ENCODE measurements at regions not wholly inside any gene's neighbourhood (a gene's known extent, or its start where the extent isn't known, plus 50 kb on each side); places are given as distances from the start of the nearest gene placed in this dataset.
A peak's percentile ranks its signal among the peaks of the same experiment; 100 is the strongest.
"Not testable (repeated sequence)": the region's sequence is repeated elsewhere in the genome, so short reads cannot be mapped to it uniquely, and the experiment has no call there.

DNA sequence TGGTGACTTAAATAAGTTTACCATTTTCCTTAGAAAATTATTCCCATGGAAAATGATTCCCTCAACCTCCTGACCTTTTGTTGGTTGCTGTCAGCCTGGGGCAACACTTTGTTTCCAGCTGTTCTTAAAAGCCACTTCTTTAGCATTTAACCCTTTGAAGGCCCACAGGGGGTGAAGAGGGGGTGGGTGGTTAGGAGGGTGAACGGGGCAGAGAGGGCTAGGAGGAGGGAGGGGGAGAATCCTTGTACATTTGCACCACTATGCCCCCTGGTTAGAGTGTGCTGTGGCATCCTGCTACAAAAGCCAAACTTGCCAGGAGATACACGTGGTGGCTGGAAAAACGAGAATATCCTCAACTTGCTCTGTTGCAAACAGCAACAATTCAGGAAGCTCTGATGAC, 273.2 kb upstream of the RGMA start:
- peak in 1 of 2 experiments; percentile 40 for DNase-seq (ENCODE audit: low read depth in 1 of 2, low spot score in 1 of 2)
- TF ChIP-seq JUND (IDR thresholded peaks at IDR 0.05; ENCODE audit: low read depth) = no peak
- in situ Hi-C loops (cut with HindIII; ENCODE audit: low pct_unique_long_range_greater_than_20kb, low sequenced_read_pairs) = no loop called here

DNA sequence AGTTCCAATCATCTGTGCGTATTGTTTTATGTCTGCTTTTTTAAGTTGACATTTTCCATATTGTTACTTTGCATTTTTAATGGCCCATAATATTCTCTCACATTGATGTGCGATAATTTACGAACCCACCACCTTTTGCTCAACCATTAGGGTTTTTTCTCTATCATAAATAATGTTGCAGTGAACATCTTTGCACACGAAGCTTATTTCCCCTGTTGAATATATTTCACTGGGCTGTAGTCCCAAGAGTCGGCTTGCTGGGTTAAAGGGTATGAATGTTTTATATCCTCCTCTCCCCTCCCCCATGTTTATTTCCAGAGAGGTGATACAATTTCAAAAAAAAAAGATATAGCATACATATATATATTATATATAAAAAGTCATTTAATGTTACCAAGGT, 272.7 kb upstream of the RGMA start:
- in situ Hi-C loops (cut with HindIII; ENCODE audit: low pct_unique_long_range_greater_than_20kb, low sequenced_read_pairs) = no loop called here
- TF ChIP-seq JUND (IDR thresholded peaks at IDR 0.05; ENCODE audit: low read depth) = no peak
- DNase-seq (ENCODE audit: low read depth in 1 of 2, low spot score in 1 of 2) = no peak

DNA sequence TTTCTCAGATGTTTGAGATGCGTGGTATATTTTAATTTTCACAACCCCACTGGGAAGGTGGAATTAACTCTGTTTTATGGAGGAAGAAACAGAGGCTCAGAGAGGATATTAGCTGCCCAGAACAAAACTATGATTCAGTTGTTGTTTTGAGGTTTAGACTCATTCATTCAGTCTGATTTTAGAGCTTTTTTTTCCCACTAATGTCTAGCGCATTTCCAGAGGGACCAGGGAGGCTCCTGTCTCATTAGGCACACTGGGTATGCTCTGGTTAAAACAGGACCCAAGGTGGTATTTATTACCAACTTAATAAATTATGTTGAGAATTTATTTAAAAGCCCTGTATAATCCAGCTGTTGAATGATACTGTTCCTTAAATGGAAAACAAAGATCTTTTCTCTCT, 272.0 kb upstream of the RGMA start:
- in situ Hi-C loops (cut with HindIII; ENCODE audit: low pct_unique_long_range_greater_than_20kb, low sequenced_read_pairs) = no loop called here
- TF ChIP-seq JUND (IDR thresholded peaks at IDR 0.05; ENCODE audit: low read depth) = no peak
- no peak for DNase-seq (ENCODE audit: low read depth in 1 of 2, low spot score in 1 of 2)

DNA sequence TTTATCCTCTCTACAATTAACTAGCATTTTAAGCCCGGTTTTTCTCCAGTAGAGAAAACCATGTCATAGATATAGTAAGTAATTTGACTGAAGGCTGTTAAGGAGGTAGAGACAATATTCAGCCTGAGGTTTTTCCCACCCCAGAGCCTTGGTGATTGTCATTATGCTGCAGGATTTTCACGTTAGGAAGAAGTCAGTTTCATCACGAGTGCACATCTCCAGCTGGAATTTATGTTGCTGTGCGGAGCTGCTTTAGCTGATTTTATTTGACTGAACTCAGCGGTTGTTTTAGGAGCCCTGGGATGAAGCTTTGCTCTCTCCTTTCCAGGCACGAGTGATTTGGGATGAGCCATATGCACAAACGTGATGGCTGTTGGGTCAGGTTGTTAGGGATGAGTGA, 271.3 kb upstream of the RGMA start:
- DNase-seq (ENCODE audit: low read depth in 1 of 2, low spot score in 1 of 2) = no peak
- in situ Hi-C loops (cut with HindIII; ENCODE audit: low pct_unique_long_range_greater_than_20kb, low sequenced_read_pairs) = no loop called here
- no peak for TF ChIP-seq JUND (IDR thresholded peaks at IDR 0.05; ENCODE audit: low read depth)

DNA sequence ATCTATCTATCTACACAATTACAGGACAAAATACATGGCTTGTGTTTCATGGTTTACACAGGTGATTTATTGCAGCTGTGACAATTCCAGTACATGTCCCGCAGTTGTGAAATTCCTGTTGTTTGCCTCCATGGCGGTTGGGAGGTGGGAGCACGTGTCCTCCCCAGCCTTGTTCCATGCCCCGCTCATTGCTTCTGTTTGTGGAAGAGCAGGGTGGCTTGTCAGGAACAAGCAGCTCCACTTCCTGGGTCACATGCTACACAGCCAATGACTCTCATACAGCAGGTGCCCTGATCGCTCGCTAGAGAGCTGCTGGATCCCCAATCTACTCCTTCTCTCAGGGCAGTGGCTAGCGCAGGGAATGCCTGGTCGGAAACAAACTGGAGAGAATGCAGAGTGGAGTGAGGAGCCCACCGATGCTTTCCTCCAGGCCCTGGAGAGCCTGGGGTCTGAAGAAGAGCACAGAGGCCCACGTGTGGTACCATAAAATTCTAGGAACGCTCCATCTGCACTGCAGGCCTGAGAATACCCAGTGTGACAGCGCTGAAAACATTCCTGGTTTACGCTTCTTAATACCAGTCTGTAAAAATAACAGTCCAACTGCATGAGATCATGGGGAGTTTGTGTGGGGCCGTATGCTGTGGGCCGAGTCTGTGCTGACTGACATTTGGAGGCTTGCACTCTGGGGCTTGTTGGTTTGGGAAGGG, 270.6 kb upstream of the RGMA start:
- no peak for TF ChIP-seq JUND (IDR thresholded peaks at IDR 0.05; ENCODE audit: low read depth)
- in situ Hi-C loops (cut with HindIII; ENCODE audit: low pct_unique_long_range_greater_than_20kb, low sequenced_read_pairs) = no loop called here
- DNase-seq (ENCODE audit: low read depth in 1 of 2, low spot score in 1 of 2) = peak in 1 of 2 experiments; percentile 5

DNA sequence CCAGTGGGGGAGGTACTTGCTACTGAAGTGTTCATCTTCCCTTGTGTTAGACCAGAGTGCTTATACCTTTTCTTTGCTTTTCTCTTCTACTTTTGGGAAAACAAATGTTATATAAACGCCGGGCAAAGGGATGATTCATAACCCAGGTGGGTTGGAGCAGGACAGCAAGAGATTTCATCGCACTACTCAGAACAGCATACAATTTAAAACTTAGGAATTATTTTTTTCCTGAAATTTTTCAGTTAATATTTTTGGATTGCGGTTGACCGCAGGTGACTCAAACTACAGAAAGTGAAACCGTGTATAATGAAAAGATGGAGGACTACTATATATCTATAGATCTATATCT, 270.0 kb upstream of the RGMA start:
- in situ Hi-C loops (cut with HindIII; ENCODE audit: low pct_unique_long_range_greater_than_20kb, low sequenced_read_pairs) = no loop called here
- no peak for TF ChIP-seq JUND (IDR thresholded peaks at IDR 0.05; ENCODE audit: low read depth)
- DNase-seq (ENCODE audit: low read depth in 1 of 2, low spot score in 1 of 2) = no peak

DNA sequence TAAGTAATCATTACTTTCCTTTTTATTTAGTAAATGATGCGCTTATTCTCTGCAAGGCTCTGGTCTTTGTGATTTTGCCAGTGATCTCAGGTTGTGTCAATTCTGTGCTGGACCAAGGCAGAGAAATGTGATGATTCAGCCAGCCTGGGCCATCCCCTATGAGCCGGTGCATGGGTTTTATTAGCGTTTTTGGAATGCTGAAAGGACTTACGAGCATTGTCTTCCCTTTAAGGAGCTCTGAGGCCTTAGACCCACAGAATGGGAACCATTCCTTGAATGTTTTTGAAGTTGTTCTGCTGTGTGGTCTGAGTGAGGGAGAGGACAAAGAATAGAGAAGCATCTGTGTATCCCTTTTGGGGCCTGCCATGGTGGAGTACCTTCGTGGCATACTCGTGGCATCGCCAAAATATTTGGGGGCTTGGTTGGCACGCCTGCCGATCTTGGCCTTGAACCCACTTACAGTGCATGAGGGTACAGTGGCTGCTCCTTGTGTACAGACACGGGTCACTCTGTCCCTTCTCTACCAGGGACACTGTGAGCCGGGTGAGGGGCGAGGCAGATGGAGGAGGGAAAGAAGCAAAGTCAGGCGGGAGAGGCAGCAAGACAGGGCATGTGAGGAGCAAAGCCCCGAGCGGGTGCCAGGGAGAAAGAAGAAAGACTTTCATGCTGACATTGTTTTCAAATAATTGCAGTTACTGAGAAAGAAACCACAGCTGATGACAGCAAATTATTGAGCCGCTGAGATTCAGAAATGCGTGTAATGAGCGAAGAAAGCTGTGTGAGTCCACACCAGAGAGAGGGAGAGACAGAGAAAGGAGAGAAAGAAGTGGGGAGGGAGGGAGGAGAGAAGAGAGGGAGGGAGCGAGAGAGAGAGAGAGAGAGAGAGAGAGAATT, 269.4 kb upstream of the RGMA start:
- TF ChIP-seq JUND (IDR thresholded peaks at IDR 0.05; ENCODE audit: low read depth) = no peak
- in situ Hi-C loops (cut with HindIII; ENCODE audit: low pct_unique_long_range_greater_than_20kb, low sequenced_read_pairs) = no loop called here
- DNase-seq (ENCODE audit: low read depth in 1 of 2, low spot score in 1 of 2) = no peak

DNA sequence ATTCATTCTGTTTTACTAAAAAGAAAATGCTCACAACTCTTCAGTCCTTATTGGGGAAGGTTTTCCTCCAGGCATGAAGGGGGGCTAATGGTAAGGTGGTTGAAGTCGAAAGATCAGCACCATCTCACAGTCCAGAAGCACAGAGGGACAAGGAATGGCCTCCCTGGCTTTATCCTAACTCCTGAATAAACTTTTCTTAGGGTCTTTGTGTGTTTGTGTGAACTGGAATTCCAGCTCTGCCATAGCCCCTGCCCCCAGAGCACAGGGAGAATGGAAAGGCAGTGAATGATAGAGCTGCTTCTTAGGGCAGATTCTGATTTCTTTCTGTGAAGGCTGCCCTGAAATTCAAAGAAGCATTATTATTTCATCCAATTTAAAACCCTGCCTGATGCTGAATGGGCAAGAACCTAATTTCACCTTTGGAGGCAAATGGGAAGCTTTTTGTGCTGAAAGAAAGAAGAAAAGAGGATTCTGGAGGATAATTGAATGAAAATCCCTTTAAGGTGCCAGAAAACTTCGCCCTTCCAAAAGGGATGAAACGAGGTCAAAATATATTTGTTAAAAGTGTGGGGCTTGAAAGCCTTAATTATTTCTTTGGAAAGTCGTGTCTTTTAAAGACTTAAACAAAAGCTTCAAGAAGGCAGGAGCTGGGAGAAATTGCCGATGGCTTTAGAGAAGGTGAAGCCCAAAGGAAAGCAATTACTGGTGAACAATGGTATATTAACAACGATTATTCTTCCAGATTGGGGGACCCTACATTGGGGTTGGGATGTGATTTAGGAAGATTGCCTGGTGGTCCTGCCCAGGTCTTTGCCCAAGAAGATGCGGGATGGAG, 259.9 kb upstream of the RGMA start:
- in situ Hi-C loops (cut with HindIII; ENCODE audit: low pct_unique_long_range_greater_than_20kb, low sequenced_read_pairs) = no loop called here
- TF ChIP-seq JUND (IDR thresholded peaks at IDR 0.05; ENCODE audit: low read depth) = no peak
- no peak for DNase-seq (ENCODE audit: low read depth in 1 of 2, low spot score in 1 of 2)

DNA sequence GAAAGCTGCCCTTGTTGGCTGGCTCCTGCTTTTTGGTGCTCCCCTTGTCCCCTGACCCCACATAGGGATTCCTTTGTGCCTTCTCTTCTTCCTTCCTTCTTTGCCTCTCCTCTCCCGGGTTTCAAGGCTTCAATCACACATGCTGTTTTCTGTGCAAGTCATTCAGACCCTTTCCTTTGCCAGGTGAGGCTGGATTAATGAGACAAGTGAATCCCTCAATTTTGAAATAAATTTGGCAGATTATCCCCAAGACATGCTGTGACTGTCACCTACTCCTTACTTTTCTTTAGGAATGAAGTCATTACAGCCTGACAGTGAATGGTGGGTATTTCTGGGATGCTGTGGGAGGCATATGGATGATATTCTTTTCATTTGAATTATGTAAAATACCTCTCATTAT, 259.0 kb upstream of the RGMA start:
- in situ Hi-C loops (cut with HindIII; ENCODE audit: low pct_unique_long_range_greater_than_20kb, low sequenced_read_pairs) = no loop called here

DNA sequence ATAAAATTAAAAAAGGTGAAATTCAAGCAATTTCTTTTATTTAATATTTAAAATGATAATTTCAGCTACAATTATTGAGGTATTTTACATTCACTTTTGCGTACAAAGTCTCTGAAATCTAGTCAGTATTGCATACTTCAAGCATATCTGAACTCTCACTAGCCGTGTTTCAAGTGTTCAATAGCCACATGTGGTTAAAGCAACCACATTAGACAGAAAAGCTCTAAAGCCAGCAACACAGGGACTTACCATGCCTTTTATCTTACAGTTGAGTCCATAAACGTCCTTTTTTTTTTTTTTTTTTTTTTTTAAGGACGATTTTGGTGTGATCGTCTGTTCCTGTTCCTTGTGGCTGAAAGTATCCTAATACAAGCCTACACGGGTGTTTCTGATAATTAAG, 257.0 kb upstream of the RGMA start:
- no peak for DNase-seq (ENCODE audit: low read depth in 1 of 2, low spot score in 1 of 2)
- in situ Hi-C loops (cut with HindIII; ENCODE audit: low pct_unique_long_range_greater_than_20kb, low sequenced_read_pairs) = no loop called here
- no peak for TF ChIP-seq JUND (IDR thresholded peaks at IDR 0.05; ENCODE audit: low read depth)

More for the DNA sequence above, 259.0 kb upstream of the RGMA start:
- no peak for TF ChIP-seq JUND (IDR thresholded peaks at IDR 0.05; ENCODE audit: low read depth)
- DNase-seq (ENCODE audit: low read depth in 1 of 2, low spot score in 1 of 2) = no peak

DNA sequence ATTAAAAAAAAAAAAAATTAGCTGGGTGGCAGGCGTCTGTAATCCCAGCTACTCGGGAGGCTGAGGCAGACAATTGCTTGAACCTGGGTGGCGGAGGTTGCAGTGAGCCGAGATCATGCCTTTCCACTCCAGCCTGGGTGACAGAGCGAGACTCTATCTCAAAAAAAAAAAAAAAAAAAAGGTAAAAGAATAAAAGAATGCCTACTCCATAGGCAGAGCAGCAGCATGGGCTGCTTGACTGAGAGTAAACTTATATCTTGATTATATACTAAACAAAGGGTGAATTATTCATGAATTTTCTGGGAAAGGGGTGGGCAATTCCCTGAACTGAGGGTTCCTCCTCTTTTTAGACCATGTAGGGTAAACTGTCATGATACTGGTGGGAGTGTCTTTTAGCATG, 254.4 kb upstream of the RGMA start:
- in situ Hi-C loops (cut with HindIII; ENCODE audit: low pct_unique_long_range_greater_than_20kb, low sequenced_read_pairs); DNase-seq (ENCODE audit: low read depth in 1 of 2, low spot score in 1 of 2): not testable (repeated sequence)

DNA sequence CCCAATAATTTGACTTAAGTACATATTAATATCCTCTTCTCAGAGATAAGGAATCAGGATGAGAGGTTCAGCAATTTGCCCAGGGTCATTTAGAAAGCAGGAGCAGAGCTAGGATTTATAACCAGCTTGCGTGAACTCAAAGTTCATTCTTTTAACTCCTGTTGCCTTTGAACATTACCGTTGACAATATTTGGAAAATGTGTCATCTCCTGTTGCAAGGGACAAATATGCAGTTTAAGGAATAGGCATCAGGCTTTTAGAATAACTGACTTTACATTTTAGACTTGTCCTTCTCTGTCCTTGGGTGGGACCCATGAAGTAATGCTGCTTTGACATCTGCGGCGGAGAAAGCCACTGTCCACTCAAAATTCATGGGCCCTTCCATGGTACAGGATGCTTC, 252.2 kb upstream of the RGMA start:
- in situ Hi-C loops (cut with HindIII; ENCODE audit: low pct_unique_long_range_greater_than_20kb, low sequenced_read_pairs) = no loop called here
- DNase-seq (ENCODE audit: low read depth in 1 of 2, low spot score in 1 of 2) = no peak
- no peak for TF ChIP-seq JUND (IDR thresholded peaks at IDR 0.05; ENCODE audit: low read depth)

DNA sequence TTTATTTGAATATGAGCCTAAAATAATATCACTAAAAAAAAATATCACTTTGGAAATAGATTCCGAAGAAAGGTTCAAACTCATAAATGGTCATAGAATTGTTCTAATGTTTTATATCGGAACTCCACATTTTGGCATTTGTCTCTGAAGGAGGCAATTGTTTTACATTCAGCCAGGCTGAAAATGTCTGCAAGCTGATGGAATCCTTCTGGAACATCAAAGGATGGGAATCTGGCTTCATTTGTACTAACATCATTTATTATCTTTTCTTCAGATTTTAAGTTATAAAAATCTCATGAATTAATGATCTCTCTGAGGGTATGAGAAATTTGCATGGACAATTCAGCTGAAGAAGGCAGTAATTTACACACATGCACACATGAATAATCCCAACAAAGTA, 251.4 kb upstream of the RGMA start:
- TF ChIP-seq JUND (IDR thresholded peaks at IDR 0.05; ENCODE audit: low read depth) = no peak
- no peak for DNase-seq (ENCODE audit: low read depth in 1 of 2, low spot score in 1 of 2)

More for the DNA sequence above, 251.4 kb upstream of the RGMA start:
- in situ Hi-C loops (cut with HindIII; ENCODE audit: low pct_unique_long_range_greater_than_20kb, low sequenced_read_pairs) = no loop called here

Measured in T47D (cell line).